Mucosa of descending colon (tissue), 3 donors: ENCODE measurements at regions not wholly inside any gene's neighbourhood (a gene's known extent, or its start where the extent isn't known, plus 50 kb on each side); places are given as distances from the start of the nearest gene placed in this dataset.
A peak's percentile ranks its signal among the peaks of the same experiment; 100 is the strongest.

Experiments used
- ATAC-seq: fragments of 200-7000 bp; cut with Tn5 transposase; one replicate; pipeline ENCODE4 v1.9.1; 2020; ENCODE audit warnings: mild to moderate bottlenecking, moderate library complexity
- DNase-seq, 3 donors: peaks; one replicate each; pipeline ENCODE4 v3.0.0-alpha.2; 2020
- H3K36me3 ChIP-seq: fragments of 200-600 bp; one replicate; pipeline ENCODE4 v1.8.0; 2021; ENCODE audit warnings: low read depth, mild to moderate bottlenecking
- H3K4me1 ChIP-seq: fragments of 200-600 bp; one replicate; pipeline ENCODE4 v1.8.0; 2021; ENCODE audit warnings: low read depth, mild to moderate bottlenecking
- H3K4me3 ChIP-seq: fragments of 200-600 bp; one replicate; pipeline ENCODE4 v1.8.0; 2021; ENCODE audit warnings: mild to moderate bottlenecking
- H3K9me3 ChIP-seq: fragments of 200-600 bp; one replicate; pipeline ENCODE4 v1.8.0; 2021; ENCODE audit warnings: mild to moderate bottlenecking
- CTCF ChIP-seq: fragments of 200-600 bp; IDR thresholded peaks from one replicate; pipeline ENCODE4 v1.8.0; 2022; ENCODE audit warnings: antibody characterized with exemption, mild to moderate bottlenecking
- intact Hi-C, 2 donors: fragments of 100-400 bp; cut with DNase I in 1 of 2; cut with micrococcal nuclease in 1 of 2; formaldehyde crosslinking; loops; one replicate each; pipeline versions ENCODE4 v1.11.0 to v1.11.1; 2022; cut with DNase I, micrococcal nuclease
- donor health status: DM: no; HTN: no; CAD: no; lungs with moderate emphysema.
- donor health status: DM: no; HTN: no; CAD: no.
- donor health status: DM: no; HTN: yes; CAD: no.

GRCh38 chr12:132416827-132417226, 73.1 kb upstream of the FBRSL1 start:
- no peaks in the 10 kb centered on the region for H3K36me3 ChIP-seq
- intact Hi-C loops = loop anchor here (5.0 kb wide), 2 partner anchors 105 to 195 kb away; partner anchors contain the start of gene LRCOL1 (in 1 of the 2)
- DNase-seq (peak in 1 of 3 donors; percentile 48), ATAC-seq (no peak)
- no peak overlapping the region for H3K4me3 ChIP-seq
- no peaks in the 10 kb centered on the region for H3K9me3 ChIP-seq
- H3K4me1 ChIP-seq = no peaks in the 10 kb centered on the region
- TF ChIP-seq CTCF = no peak

DNA sequence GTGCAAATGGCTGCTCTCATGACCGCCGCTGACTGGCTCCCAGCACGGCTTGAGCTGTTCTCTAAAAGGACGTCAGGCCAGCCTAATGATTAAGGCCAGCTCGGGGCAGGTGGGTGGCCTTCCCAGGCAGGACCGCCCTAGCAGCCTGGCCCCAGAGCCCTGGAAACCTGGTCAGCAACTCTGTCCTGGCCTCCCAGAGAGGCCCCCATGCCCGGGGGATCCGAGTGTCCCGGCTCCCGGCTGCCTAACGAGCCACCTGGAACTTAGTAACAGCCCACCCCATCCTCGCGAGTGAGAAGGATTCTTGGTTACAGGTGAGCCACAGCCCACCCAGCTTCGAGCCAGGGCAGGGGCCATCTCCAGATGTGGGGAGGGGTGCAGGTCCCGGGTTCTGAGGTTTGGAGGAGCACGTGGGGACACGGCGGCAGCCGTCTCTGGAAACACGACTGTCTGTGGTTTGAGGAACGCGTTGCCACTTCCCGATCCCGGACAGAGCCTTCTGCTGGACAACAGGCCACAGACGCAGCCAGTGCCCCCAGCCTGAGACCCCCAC, 73.8 kb upstream of the FBRSL1 start:
- intact Hi-C loops = loop anchor here (5.0 kb wide), 2 partner anchors 106 to 196 kb away; partner anchors contain the start of gene LRCOL1 (in 1 of the 2)
- Histone ChIP-seq H3K4me3 (no peak overlapping the region), H3K36me3 (no peaks in the 10 kb centered on the region), H3K4me1 (no peaks in the 10 kb centered on the region), H3K9me3 (no peaks in the 10 kb centered on the region)
- DNase-seq (peak in 1 of 3 donors; percentile 46), ATAC-seq (no peak)
- no peak for TF ChIP-seq CTCF

DNA sequence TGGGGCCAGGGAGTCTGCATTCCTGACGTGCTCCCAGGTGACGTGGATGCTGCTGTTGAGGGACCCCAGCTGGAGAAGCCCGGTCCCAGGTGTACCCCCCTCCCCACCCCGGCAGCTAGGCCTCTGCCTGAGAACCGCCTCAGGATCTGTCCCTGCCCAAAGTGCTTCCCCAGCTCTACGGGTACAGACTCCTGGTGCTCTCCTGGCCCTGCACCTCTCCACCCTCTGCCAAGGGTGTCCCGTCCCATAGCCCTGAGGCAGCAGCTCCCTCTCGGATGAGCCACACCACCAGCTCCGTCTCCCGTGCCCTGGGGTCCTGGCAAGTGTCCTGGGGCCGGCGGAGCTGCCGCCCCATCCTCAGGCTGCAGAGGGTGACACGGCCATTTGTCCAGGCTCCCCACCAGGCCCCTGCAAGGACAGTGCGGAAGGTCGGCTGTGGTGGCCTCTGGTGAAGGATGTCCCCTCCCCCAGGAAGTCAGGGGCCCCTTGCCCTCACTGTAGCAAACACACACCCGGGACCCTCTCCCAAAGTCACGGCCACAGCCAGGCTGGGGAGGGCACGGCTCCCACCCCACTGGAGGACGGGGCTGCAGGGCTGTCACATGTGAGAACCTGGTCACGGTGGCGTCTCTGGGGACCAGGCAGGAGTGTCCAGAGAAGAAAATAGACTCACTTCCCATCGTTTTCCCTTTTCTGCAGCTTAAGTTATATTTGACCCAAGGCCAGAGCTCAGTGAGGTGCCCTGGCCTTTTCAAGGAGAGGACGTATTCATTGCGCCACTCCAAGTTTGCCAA, 74.4 kb upstream of the FBRSL1 start:
- TF ChIP-seq CTCF = no peak
- Histone ChIP-seq H3K9me3 (no peaks in the 10 kb centered on the region), H3K4me1 (no peaks in the 10 kb centered on the region), H3K36me3 (no peaks in the 10 kb centered on the region), H3K4me3 (no peak overlapping the region)
- intact Hi-C loops = loop anchor here (5.0 kb wide), 2 partner anchors 107 to 197 kb away; partner anchors contain the start of gene LRCOL1 (in 1 of the 2)
- ATAC-seq = peak; percentile 35
- peak in 1 of 3 donors; percentile 38 for DNase-seq

GRCh38 chr12:132414634-132415326, 75.2 kb upstream of the FBRSL1 start:
- DNase-seq (peak; percentile 83 to 87 (median 87)), ATAC-seq (peak; percentile 98)
- peak; percentile 90 for TF ChIP-seq CTCF
- Histone ChIP-seq H3K4me1 (no peaks in the 10 kb centered on the region), H3K4me3 (no peak overlapping the region), H3K36me3 (no peaks in the 10 kb centered on the region), H3K9me3 (no peaks in the 10 kb centered on the region)
- intact Hi-C loops = loop anchor here (5.0 kb wide), 2 partner anchors 108 to 198 kb away; partner anchors contain the start of gene LRCOL1 (in 1 of the 2)

DNA sequence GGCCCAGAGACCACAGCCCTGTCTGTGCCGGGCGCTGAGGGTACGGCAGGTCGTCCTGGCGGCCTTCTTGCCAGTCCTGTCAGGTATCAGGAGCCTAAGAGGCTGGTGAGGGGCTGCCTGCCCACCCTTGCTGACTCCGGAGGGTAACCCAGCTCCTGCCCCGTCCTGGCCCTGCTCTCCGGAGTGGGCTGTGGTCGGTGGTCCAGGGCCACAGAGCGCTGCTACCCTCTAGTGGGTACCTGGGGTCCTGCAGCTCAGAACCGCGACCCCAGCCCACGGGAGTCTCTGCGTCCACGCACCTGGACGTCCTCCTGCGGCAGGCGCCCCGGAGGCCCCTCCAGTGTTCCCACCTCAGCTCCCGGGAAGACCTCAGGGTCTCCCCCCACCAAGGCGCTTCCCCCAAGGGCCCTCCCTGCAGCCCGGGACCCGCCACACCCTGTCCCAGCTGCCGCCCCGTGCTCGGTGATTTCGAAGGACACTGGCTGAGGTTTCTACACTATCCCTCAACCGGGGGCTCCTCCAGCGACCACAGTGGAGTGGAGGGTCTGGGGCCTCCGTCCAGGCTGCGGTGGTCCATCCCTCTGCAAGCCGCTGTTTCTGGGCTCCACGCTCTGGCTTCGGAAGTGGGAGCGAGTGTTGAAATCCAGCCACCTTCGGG, 75.9 kb upstream of the FBRSL1 start:
- TF ChIP-seq CTCF = no peak
- no peaks in the 10 kb centered on the region for H3K36me3 ChIP-seq
- peak in 1 of 3 donors; percentile 45 for DNase-seq
- no peaks in the 10 kb centered on the region for H3K9me3 ChIP-seq
- no peaks in the 10 kb centered on the region for H3K4me1 ChIP-seq
- intact Hi-C loops = no loop called here
- ATAC-seq = no peak
- H3K4me3 ChIP-seq = no peak overlapping the region
